H4 (cell line): ENCODE measurements at regions not wholly inside any gene's neighbourhood (a gene's known extent, or its start where the extent isn't known, plus 50 kb on each side); places are given as distances from the start of the nearest gene placed in this dataset.
"Not testable (repeated sequence)": the region's sequence is repeated elsewhere in the genome, so short reads cannot be mapped to it uniquely, and the experiment has no call there.

Experiments used
- DNase-seq: peaks from one replicate; pipeline ENCODE4 v3.0.0-alpha.2; 2015; ENCODE audit warnings: low spot score

- no peak for DNase-seq
Observed at GRCh38 chr18:46179306-46179705, 75.1 kb downstream of the HAUS1 start.

- DNase-seq: no peak
Observed at GRCh38 chr18:46182633-46183358, 78.6 kb downstream of the HAUS1 start.

GRCh38 chr18:46184296-46184695, 80.1 kb downstream of the HAUS1 start:
- DNase-seq: not testable (repeated sequence)

GRCh38 chr18:46184727-46185126, 80.5 kb downstream of the HAUS1 start:
- no peak for DNase-seq

- no peak for DNase-seq
Observed at GRCh38 chr18:46190667-46191066, 86.5 kb downstream of the HAUS1 start.

- DNase-seq: no peak
Observed at GRCh38 chr18:46196627-46197243, 92.5 kb downstream of the HAUS1 start.

GRCh38 chr18:46199515-46200147, 95.4 kb downstream of the HAUS1 start:
- peak; percentile 70 for DNase-seq

- DNase-seq: not testable (repeated sequence)
Observed at GRCh38 chr18:46200178-46201055, 96.2 kb downstream of the HAUS1 start.

- no peak for DNase-seq
Observed at GRCh38 chr18:46204143-46204542, 100.0 kb downstream of the HAUS1 start.

- no peak for DNase-seq
Observed at GRCh38 chr18:46207985-46208384, 103.8 kb downstream of the HAUS1 start.

GRCh38 chr18:46209161-46209560, 105.0 kb downstream of the HAUS1 start:
- no peak for DNase-seq

- no peak for DNase-seq
Observed at GRCh38 chr18:46211816-46212215, 107.6 kb downstream of the HAUS1 start.

- no peak for DNase-seq
Observed at GRCh38 chr18:46212398-46212797, 108.2 kb downstream of the HAUS1 start.

GRCh38 chr18:46213295-46213694, 109.1 kb downstream of the HAUS1 start:
- DNase-seq: no peak

- DNase-seq: no peak
Observed at GRCh38 chr18:46214435-46214834, 110.2 kb downstream of the HAUS1 start.

- DNase-seq: no peak
Observed at GRCh38 chr18:46215902-46216723, 111.9 kb downstream of the HAUS1 start.

- DNase-seq: no peak
Observed at GRCh38 chr18:46220116-46220515, 115.9 kb downstream of the HAUS1 start.

GRCh38 chr18:46222093-46222492, 117.9 kb downstream of the HAUS1 start:
- DNase-seq: no peak

GRCh38 chr18:46222710-46223360, 118.7 kb downstream of the HAUS1 start:
- DNase-seq: no peak

- no peak for DNase-seq
Observed at GRCh38 chr18:46224181-46224775, 120.1 kb downstream of the HAUS1 start.
